ENCODE measurements at regions not wholly inside any gene's neighbourhood (a gene's known extent, or its start where the extent isn't known, plus 50 kb on each side); places are given as distances from the start of the nearest gene placed in this dataset.
"Not testable (repeated sequence)": the region's sequence is repeated elsewhere in the genome, so short reads cannot be mapped to it uniquely, and the experiment has no call there.

DNA sequence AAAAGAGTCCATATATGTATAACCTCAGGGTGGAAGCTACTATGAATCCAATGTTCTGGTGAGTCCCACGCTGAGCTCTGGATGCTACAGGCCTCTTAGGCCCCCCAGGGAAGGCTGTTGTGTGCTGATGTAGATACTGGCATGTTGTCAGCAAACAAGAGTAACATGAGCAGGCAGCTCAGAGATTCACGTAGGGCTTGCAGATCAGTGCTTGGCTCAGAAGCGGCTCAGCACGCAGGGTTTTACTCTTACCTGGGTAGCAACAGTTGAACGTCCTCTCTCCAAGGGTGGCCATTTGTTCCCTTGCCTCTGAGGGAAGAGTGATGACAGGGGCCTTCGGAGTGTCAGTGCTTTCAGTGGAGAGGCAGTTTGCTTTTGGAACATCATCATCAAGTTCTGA lies 93.4 kb downstream of the ZFP64 start:
- DNase-seq: no peak

GRCh38 chr20:52096117-52096516 lies 95.5 kb downstream of the ZFP64 start:
- DNase-seq: no peak

DNA sequence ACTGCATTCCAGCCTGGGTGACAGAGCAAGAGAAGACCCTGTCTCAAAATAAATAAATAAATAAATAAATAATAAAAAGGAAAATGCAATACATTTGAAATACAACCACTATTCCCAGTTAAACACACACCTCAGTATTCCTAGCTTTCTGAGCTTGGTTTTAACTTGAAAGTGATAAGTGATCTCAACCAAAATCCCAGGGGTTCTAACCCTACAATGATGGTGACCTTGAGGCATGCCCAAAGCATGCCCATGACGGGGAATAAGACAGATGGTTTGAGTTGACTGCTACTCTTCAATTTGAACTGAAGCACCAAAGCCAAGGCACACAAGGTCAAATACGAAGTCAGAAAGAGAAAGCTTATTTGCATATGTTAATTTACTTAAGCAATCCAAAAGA lies 96.9 kb downstream of the ZFP64 start:
- no peak for DNase-seq

GRCh38 chr20:52093575-52093974 lies 98.0 kb downstream of the ZFP64 start:
- DNase-seq: no peak

GRCh38 chr20:52090035-52090434 lies 101.5 kb downstream of the ZFP64 start:
- no peak for DNase-seq

- no peak for DNase-seq
Observed at GRCh38 chr20:52087471-52087870, 104.1 kb downstream of the ZFP64 start.

DNA sequence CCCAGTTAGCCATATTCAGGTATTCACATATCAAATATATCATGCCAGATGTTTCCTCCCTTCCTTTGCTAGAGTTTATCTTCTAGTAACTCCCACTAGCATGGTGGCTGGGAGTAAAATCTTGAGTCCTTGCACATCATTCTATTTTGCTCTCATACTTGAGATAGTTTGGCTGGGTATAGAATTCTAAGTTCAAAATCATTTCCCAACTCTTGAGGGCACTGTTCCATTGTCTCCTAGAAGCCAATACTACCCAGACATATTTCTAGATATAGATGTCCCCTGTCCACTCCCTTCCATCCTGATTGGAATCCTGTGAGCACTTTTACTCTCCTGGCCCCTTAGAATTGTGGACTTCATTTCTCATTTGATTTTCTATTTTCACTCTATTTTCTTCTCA lies 104.7 kb downstream of the ZFP64 start:
- no peak for DNase-seq

- no peak for DNase-seq
Observed at GRCh38 chr20:52084727-52085126, 106.9 kb downstream of the ZFP64 start.

- DNase-seq: peak; percentile 42 to 89
Observed at GRCh38 chr20:52083627-52084232, 107.8 kb downstream of the ZFP64 start.

- no peak for DNase-seq
Observed at GRCh38 chr20:52082612-52083011, 109.0 kb downstream of the ZFP64 start.

- no peak for DNase-seq
Observed at GRCh38 chr20:52081791-52082190, 109.8 kb downstream of the ZFP64 start.

DNA sequence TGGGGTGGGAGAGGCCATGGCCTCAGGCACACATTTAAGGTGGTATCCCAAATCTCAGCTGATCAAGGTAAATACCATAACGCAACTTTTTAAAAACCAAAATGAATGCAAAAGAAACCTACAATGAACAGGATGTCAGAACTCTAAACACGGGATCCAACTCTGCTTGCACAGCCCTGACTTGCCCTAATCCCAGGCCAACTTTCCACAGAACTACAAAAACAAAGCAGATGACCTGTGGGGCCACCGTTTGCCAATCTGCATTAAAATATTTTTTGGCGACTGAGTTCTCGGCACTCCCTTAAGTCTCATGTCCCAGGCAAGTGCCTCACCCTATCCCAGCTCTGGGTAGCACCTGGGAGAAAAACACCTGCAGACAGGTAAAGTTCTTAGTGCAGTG lies 110.5 kb downstream of the ZFP64 start:
- DNase-seq: no peak

- no peak for DNase-seq
Observed at GRCh38 chr20:52078289-52078688, 113.3 kb downstream of the ZFP64 start.

- no peak for DNase-seq
Observed at GRCh38 chr20:52076164-52076563, 115.4 kb downstream of the ZFP64 start.

DNA sequence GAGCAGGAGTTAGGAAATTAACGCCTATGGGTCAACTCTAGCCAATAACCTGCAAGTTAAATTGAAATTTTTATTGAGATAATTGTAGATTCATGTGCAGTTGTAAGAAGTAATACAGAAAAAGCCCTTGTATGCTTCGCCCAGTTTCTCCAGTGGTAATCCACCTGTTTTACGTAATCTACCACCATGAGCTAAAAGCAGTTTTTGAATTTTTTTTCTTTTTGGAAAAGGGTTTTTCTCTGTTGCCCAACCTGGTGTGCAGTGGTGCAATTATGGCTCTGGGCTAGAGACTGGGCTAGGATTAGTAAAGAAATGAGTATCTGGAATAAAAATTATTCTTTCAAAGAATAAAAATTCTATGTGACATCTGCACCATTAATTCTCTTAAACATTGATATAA lies 116.2 kb downstream of the ZFP64 start:
- DNase-seq: no peak

DNA sequence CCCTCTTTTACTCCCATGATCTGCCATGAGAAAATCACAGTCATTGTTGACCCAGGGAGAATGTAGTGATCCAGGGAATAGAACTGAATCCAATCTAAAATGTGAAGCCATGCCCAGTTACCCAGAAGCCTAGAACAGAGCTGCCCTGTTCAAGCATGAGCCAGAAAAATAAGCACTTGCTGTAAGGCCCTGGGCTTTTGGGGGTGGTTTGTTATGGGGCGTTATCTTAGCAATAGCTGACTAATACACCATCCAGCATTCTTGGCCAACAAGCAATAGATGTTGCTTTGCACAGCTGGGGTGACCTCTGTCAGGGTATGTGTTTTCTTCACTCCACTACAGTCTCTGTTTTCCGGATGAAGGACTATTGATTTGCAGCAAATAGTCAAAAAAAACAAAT lies 120.4 kb downstream of the ZFP64 start:
- no peak for DNase-seq

- DNase-seq: no peak
Observed at GRCh38 chr20:52064931-52065330, 126.6 kb downstream of the ZFP64 start.

- DNase-seq: no peak
Observed at GRCh38 chr20:52062452-52063209, 128.9 kb downstream of the ZFP64 start.

- DNase-seq: peak in 1 of 2 experiments; percentile 36
Observed at GRCh38 chr20:52060794-52061714, 130.5 kb downstream of the ZFP64 start.

DNA sequence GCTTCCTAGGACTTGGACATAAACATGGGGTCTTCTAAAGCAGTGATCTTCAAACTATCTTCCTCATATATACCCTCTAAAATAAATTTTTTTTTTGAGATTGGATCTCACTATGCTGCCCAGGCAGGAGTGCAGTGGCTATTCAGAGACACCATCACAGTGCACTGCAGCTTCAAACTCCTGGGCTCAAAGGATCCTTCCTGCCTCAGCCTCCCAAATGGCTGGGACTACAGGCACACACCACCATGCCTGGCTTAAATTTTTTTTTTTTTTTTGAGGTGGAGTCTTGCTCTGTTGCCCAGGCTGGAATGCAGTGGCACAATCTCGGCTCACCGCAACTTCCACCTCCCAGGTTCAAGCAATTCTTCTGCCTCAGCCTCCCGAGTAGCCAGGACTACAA lies 134.4 kb downstream of the ZFP64 start:
- not testable (repeated sequence) for DNase-seq

- no peak for DNase-seq
Observed at GRCh38 chr20:52056203-52057062, 135.1 kb downstream of the ZFP64 start.

DNA sequence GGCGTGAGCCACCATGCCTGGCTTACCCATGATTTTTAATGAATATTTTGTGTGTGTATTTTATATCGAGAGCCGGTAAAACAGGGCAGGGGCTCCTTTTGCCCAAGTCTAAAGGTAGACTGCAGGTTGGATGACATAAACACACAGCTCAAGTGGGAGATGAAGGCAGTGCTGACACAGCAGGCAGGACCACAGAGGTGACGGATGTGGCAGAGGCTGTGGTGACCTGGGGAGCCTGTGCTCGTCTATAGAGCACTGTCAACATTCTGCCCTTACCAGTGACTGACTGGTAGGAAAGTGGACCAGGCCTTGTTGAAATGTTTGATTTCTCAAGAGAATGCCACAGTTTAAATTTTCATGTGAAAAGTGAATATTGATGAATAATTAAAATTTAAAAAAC lies 137.5 kb downstream of the ZFP64 start:
- DNase-seq: no peak

Measured in NCI-H526 (cell line).